ENCODE measurements at regions not wholly inside any gene's neighbourhood (a gene's known extent, or its start where the extent isn't known, plus 50 kb on each side); places are given as distances from the start of the nearest gene placed in this dataset.
"Not testable (repeated sequence)": the region's sequence is repeated elsewhere in the genome, so short reads cannot be mapped to it uniquely, and the experiment has no call there.

- DNase-seq = no peak
Measured at GRCh38 chr15:62856466-62857246, 185.9 kb upstream of the TPM1 start.

DNA sequence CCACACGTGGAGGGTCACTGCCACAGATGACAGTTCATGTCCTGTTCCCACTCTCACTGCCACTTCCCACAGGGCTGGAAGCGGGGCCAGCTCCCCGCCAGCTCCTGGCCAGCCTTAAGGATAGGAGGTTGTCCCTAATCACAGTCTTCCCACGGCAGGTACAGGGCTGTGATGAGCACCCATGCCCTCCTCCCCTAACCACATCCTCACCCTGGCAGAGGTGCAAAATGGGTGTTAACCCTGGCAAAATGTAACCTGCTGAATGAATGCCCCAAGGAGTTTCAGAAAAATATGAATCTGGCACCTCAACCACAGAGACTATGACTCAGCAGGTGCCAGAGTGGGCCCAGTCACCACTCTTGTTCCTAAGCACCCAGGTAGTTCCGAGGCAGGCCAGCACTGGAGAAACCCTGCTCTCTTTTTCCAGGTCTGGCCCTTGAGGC is 185.1 kb upstream of the TPM1 start:
- DNase-seq = no peak

- no peak for DNase-seq
Measured at GRCh38 chr15:62858343-62858742, 184.2 kb upstream of the TPM1 start.

GRCh38 chr15:62862717-62863116 is 179.8 kb upstream of the TPM1 start:
- DNase-seq = no peak

DNA sequence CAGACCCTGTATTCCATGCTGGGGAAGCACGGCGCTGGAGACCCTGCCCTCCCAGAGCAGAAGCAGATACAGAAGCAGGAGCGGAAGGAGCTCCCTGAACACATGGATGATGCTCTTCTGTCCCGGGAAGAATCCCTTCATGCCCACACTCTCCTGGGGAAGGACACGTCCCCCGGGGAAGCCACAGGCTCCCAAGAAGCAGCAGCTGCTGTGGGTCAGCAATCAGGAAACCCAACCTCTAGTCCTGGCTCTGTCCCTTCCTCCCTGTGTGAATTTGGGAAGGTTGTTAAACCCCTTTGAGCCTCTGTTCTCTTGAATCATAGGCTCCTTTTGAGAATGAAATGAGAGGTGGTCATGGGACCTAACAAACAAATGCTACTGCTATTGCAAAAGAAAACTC is 176.2 kb upstream of the TPM1 start:
- no peak for DNase-seq

DNA sequence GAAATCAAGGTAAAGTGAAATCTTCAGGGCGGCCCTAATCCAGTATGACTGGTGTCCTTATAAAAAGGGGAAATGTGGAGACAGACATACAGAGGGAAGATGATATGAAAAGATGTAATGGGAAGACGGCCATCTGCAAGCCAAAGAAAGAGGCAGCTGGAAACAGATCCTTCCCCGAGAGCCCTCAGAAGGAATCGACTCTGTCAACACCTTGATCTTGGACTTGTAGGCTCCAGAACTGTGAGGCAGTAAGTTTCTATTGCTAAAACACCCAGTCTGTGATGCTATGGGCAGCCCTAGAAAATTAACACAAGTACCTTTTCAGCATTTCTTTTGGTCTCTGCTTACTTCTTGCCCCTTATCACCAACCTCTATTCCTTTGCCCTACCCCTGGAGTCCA is 174.7 kb upstream of the TPM1 start:
- no peak for DNase-seq

DNA sequence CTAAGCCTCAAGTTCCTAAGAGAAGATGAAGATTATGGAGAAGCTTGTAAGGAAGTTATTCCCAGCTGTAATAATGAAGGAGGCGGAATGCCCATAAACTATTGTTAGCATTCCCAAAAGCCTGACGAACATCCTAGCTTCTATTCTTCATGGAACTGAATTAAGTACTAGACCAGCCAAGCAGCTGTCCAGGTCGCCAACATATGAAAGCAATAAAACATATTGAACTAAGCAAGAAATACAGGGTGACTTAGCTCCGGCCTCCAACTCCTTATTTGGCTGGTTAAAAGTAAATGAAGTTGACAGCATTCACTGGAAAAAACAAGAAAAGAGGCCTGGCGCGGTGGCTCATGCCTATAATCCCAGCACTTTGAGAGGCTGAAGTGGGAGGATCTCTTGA is 174.0 kb upstream of the TPM1 start:
- no peak for DNase-seq

DNA sequence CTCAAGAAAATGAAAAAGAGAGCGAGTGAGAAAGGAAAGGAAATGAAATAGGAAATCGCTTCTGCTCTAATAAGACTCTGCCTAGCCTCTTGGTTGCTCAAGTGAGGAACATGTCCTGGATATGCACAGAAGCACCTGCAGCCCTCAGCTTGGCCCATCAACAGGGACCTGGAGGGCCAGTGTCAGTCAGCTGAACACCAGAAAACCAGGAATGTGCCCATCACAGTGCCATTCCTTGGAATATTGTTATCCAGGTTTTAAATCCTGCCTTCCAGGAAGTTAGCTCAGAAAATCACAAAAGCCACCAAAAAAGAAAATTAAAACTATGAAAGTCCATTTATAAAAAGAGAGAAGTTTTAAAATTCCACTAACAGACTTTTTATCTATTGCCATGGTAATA is 173.4 kb upstream of the TPM1 start:
- no peak for DNase-seq

DNA sequence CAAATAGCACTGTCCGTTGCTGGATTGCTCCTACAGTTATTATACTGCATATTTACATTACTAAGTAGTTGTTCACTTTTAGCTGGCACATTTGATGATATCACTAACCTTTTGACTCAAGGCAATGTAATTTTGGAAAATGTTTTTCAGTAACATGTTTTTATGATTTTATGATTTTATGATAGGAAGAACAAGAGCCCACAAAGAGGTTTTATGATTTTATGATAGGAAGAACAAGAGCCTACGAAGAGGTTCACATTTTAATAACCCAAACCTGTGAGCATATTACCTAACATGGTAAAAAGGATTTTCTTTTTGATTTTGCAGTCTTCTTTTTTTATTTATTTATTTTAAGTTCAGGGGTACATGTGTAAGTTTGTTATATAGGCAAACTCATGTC is 172.3 kb upstream of the TPM1 start:
- DNase-seq = no peak

GRCh38 chr15:62870701-62871100 is 171.8 kb upstream of the TPM1 start:
- not testable (repeated sequence) for DNase-seq

DNA sequence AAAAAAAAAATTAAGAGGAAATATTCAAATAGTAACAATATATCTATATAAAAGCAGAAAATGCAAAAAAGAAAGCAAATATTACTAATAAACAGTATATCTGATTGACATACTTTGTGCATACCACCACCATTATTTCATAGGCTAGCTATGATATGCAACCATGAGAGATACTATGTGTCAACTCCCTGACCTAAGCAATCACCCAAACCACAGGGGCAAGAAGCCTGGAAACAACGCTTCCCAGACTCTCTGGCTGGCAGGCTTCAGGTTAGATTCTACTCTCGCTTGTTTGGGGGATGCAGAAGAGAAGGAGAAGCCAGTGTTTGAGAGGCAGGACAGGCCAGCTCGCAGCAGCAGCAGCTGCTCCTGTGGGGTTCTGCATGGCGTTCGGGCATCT is 169.3 kb upstream of the TPM1 start:
- DNase-seq = no peak

DNA sequence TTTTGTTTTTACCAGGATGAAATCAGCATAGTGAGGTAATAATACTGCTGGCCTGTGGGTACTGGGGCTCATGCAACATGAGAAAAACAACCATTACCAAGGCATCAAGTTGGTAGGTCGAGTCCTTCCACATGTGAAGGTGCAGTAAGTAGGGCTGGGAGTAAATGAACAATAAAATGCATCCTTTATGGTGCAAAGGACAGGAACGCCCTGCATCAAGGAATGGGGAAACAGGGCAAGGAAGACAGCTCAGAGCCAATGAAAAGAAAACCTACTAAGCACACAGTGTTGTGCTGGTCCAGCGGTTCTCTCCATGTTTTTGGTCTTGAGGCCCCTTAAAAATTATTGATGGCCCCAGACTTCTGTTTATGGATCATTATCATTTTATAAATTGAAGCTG is 168.5 kb upstream of the TPM1 start:
- DNase-seq = no peak

DNA sequence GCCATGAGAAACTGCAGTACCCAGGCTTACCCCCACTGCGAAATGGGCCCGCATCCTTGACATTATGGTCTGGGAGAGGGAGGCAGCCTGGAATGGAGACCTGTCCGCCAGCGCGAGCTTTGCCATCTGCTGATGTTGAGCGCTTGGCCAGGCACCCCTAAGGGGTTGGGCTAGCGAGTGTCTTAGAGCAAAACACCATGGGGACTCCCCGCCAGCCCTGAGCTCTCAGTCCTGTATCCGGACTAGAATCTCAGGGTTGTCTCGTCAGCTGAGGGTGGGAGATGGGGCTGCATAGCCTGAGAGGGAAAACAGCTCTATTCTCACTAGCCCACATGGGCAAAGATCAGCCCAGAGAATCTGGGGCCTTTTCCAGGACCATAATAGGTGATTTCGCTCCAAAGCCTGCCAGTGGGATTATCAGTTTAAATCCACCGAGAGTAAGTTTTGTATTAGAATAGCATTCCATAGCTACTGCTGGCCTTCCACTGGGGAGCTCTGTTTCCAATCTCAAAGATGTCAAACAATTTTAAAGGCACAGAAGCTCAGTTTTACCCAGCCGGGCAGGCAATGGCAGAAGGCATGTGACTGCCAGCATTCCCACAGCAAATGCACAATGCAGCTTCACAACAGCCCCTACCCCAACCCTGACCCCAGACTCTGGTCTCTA is 167.5 kb upstream of the TPM1 start:
- no peak for DNase-seq

DNA sequence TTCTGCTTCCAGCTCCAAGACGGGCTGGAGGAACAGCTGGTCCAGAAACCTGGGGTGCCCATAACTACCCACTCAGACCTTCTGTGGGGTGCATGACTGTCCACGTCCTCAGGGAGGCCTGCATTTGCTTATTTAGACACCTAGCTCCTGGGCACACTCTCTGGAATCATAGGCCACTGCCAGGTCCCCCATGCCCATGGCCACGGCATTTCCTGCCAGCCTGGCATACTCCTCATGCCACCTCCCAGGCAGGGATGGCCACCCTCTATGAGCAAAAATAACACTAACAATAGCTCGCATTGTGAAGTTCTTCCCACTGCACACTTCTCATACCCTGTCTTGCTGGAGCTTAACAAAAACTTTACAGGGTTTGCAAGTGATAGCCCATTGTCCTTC is 166.9 kb upstream of the TPM1 start:
- DNase-seq = no peak

- no peak for DNase-seq
Measured at GRCh38 chr15:62877276-62877857, 165.2 kb upstream of the TPM1 start.

DNA sequence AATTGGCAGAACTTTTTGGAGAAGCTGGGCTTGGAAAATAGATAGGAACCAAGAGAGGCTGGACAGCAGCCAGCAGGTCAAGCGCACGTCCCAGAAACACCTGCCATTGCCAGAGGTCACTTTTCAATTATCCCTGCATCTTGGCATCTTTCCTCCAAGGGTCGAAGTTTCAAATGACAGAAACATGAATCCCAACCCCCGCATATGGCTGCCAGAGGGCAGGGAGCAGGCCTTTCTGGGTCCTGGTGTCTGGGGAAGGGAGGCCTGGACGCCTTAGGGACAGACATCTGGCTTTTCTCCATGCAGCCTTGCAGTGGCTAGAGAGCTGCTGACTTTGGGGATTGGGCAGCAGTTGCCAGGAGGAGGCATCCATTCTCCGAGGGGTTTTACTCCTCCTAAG is 164.5 kb upstream of the TPM1 start:
- DNase-seq = no peak

DNA sequence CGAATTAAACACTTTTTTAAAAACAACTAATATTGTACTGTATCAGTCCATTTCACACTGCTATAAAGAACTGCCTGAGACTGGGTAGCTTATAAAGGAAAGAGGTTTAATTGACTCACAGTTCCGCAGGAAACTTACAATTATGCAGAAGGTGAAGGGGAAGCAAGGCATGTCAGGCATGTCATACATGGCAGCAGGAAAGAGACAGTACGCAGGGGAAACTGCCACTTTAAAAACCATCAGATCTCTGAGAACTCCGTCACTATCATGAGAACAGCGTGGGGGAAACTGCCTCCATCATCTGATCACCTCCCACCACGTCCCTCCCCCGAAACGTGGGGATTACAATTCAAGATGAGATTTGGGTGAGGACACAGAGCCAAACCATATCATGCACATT is 162.8 kb upstream of the TPM1 start:
- no peak for DNase-seq

DNA sequence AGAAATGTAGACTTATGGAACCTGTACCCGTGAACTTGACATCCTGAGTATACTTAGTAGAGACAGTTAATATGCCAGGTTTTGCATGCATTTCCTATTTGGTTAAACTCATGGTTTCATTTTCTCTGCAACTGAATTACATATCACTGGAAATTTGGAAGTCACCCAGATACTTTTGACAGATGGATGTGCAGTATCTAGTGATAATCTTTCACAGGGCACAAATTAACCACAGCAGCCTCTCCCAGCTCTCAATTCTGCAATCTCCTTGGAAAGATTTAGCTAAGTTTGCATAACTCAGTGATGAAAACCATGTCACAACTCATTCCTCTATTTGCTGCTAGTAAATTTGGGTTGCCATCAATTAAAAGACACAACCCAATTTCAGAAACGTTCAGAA is 162.3 kb upstream of the TPM1 start:
- DNase-seq = no peak

- DNase-seq = no peak
Measured at GRCh38 chr15:62881056-62881455, 161.5 kb upstream of the TPM1 start.

- DNase-seq = peak; percentile 82
Measured at GRCh38 chr15:62883938-62884479, 158.5 kb upstream of the TPM1 start.

- no peak for DNase-seq
Measured at GRCh38 chr15:62886431-62887071, 156.0 kb upstream of the TPM1 start.

DNA sequence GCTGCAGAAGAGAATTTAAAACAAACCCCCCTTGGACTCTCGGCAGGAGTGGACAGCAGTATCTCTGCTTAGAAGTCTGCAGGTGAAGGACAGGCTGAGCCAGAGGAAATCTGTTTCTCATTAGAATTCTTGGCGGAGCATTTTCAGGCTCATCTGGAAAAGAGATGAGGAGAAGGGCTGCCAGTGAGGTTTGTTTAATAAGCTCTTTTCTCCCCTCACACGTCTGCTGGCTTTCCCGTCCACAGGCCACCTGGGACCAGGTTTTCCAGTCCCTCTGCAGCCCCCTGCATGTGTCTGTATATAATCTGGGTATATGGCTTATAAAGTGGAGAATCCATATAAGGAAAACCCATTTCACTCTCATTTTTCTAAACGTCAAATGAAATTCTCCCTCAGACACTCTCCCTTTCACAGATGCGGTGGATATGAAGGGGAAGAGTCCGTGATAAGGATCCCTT is 155.4 kb upstream of the TPM1 start:
- no peak for DNase-seq

DNA sequence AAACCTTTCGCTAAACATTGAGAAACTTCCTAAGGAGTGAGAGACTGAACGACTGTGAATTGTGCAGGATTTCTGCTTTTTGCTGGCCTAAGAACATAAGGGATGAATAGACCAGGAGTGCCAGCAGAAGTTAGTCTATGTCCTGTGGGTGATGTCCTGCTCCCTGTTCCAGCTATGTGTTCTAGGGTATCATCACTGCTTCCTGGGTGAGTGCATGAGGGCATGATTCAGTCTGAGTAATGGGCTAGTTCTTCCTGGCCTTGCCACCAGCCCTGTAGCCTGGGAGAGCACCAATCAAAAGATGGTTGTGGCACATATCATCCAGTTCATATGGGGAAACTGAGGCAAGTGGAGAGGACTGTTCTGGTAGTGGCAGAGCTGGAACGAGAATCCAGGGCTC is 153.9 kb upstream of the TPM1 start:
- no peak for DNase-seq
